ENCODE measurements at regions not wholly inside any gene's neighbourhood (a gene's known extent, or its start where the extent isn't known, plus 50 kb on each side); places are given as distances from the start of the nearest gene placed in this dataset.

GRCh38 chr6:169366258-169366901 is 112.7 kb upstream of the THBS2 start:
- TF ChIP-seq CTCF (IDR thresholded peaks at IDR 0.05) (no peak), YY1 (IDR thresholded peaks at IDR 0.05; ENCODE audit: low read depth) (no peak), TAF1 (IDR thresholded peaks at IDR 0.05; ENCODE audit: borderline replicate concordance, low read depth, low read length) (no peak), RFX5 (IDR thresholded peaks at IDR 0.05; ENCODE audit: low read length) (no peak), EZH2phosphoT487 (IDR thresholded peaks at IDR 0.05; ENCODE audit: borderline replicate concordance, low read depth) (no peak), FOXJ3 (CRISPR knock-in tag; IDR thresholded peaks at IDR 0.05) (no peak), POLR2AphosphoS5 (IDR thresholded peaks at IDR 0.05; ENCODE audit: low read depth, low read length) (no peak), EP300 (IDR thresholded peaks at IDR 0.05; ENCODE audit: borderline replicate concordance in 1 of 2, low read depth in 1 of 2, low read length in 1 of 2) (no peak), JUND (IDR thresholded peaks at IDR 0.05) (no peak)
- TF ChIP-seq, protein P1, sequence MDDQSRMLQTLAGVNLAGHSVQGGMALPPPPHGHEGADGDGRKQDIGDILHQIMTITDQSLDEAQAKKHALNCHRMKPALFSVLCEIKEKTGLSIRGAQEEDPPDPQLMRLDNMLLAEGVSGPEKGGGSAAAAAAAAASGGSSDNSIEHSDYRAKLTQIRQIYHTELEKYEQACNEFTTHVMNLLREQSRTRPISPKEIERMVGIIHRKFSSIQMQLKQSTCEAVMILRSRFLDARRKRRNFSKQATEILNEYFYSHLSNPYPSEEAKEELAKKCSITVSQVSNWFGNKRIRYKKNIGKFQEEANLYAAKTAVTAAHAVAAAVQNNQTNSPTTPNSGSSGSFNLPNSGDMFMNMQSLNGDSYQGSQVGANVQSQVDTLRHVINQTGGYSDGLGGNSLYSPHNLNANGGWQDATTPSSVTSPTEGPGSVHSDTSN (IDR thresholded peaks at IDR 0.05): no peak
